Panc1 (cell line): ENCODE measurements at regions not wholly inside any gene's neighbourhood (a gene's known extent, or its start where the extent isn't known, plus 50 kb on each side); places are given as distances from the start of the nearest gene placed in this dataset.

Source experiments
- ATAC-seq: fragments of 200-7000 bp; cut with Tn5 transposase; 2 replicates; pipeline ENCODE4 v1.9.1; 2020; ENCODE audit warnings: mild to moderate bottlenecking, moderate library complexity
- BruUV-seq: library from RNA; stranded (reverse); fragments of 400-500 nt; replicated peaks from 2 replicates; lab custom pipeline; 2021; lab: Mats Ljungman, UMichigan
- CTCF ChIA-PET: fragments of 300-600 bp; sonication (Branson Sonifier 250); formaldehyde crosslinking; loops from one replicate; lab custom pipeline; 2022; ENCODE audit warnings: antibody characterized with exemption; lab: Charles Lee
- POLR2A ChIA-PET: fragments of 300-600 bp; sonication (Branson Sonifier 250); formaldehyde crosslinking; loops from one replicate; lab custom pipeline; 2022; ENCODE audit warnings: antibody characterized with exemption; lab: Charles Lee
- DNase-seq: peaks from one replicate; pipeline ENCODE4 v3.0.0-alpha.2; 2010; ENCODE audit warnings: low read depth, low spot score
- H3K27ac ChIP-seq: 2 replicates; pipeline ENCODE4 v1.5.1; 2011; ENCODE audit warnings: mild to moderate bottlenecking, low read length, inconsistent platforms
- H3K27me3 ChIP-seq: fragments of 200-500 bp; sonication (Bioruptor generic); 2 replicates; pipeline ENCODE4 v1.6.0; 2014; ENCODE audit warnings: low read length, inconsistent platforms; ENCODE audit not compliant: control insufficient read depth, insufficient read depth
- H3K36me3 ChIP-seq: fragments of 200-500 bp; sonication (Bioruptor generic); 2 replicates; pipeline ENCODE4 v1.5.1; 2014; ENCODE audit warnings: inconsistent platforms, mild to moderate bottlenecking, low read length, moderate library complexity; ENCODE audit not compliant: control insufficient read depth, insufficient read depth
- H3K4me1 ChIP-seq: 2 replicates; pipeline ENCODE4 v1.5.1; 2011; ENCODE audit warnings: inconsistent platforms, mild to moderate bottlenecking, low read length, moderate library complexity; ENCODE audit not compliant: control insufficient read depth, insufficient read depth
- H3K4me3 ChIP-seq, 2 experiments: 2 replicates each; pipeline ENCODE4 v1.5.1; 2011 to 2012; ENCODE audit warnings: low read depth in 2 of 2, low read length in 2 of 2, mild to moderate bottlenecking in 2 of 2, inconsistent platforms in 1 of 2, moderate library complexity in 1 of 2
- H3K9me3 ChIP-seq: fragments of 200-500 bp; sonication (Bioruptor generic); 2 replicates; pipeline ENCODE4 v1.5.1; 2014; ENCODE audit warnings: low read depth, mild to moderate bottlenecking, inconsistent platforms, low read length, moderate library complexity; ENCODE audit not compliant: control insufficient read depth, insufficient read depth
- POLR2AphosphoS5 ChIP-seq: IDR thresholded peaks from 2 replicates; pipeline ENCODE4 v1.6.1; 2012; ENCODE audit warnings: mild to moderate bottlenecking, low read depth, low read length, moderate library complexity
- REST ChIP-seq, 2 experiments: IDR thresholded peaks; 2 replicates each; pipeline ENCODE4 v1.6.1; 2011 to 2012; ENCODE audit warnings: low read depth in 2 of 2, control low read depth in 1 of 2, low read length in 1 of 2, mild to moderate bottlenecking in 1 of 2, moderate library complexity in 1 of 2; ENCODE audit not compliant: insufficient read depth in 1 of 2
- SIN3A ChIP-seq: IDR thresholded peaks from 2 replicates; pipeline ENCODE4 v1.6.1; 2012; ENCODE audit warnings: low read depth, mild to moderate bottlenecking, low read length, moderate library complexity, borderline replicate concordance; ENCODE audit not compliant: insufficient read depth
- TCF7L2 ChIP-seq: IDR thresholded peaks from 2 replicates; pipeline ENCODE4 v1.6.1; 2011; ENCODE audit warnings: mild to moderate bottlenecking, low read depth, low read length, inconsistent platforms
- in situ Hi-C: cut with HindIII; loops from 2 replicates; pipeline ENCODE4 v1.10.0; 2016; ENCODE audit warnings: low sequenced_read_pairs, low pct_unique_long_range_greater_than_20kb
- intact Hi-C: fragments of 100-400 bp; cut with micrococcal nuclease; formaldehyde crosslinking; loops from one replicate; pipeline ENCODE4 v1.10.0; 2022; ENCODE audit not compliant: unreplicated experiment
- TF ChIP-seq, protein P1 (sequence below): fragments of 450-650 bp; IDR thresholded peaks from 2 replicates; pipeline ENCODE4 v1.5.1; 2017; ENCODE audit warnings: mild to moderate bottlenecking

- Histone ChIP-seq H3K36me3 (no peaks in the 10 kb centered on the region), H3K4me3 (no peak overlapping the region), H3K27ac (no peak overlapping the region), H3K9me3 (no peaks in the 10 kb centered on the region), H3K4me1 (no peaks in the 10 kb centered on the region), H3K27me3 (no peaks in the 10 kb centered on the region)
- ChIA-PET POLR2A (no interaction called here), CTCF (no interaction called here)
- no TSS peak for BruUV-seq
- intact Hi-C loops (no loop called here), in situ Hi-C loops (no loop called here)
- TF ChIP-seq, protein P1, sequence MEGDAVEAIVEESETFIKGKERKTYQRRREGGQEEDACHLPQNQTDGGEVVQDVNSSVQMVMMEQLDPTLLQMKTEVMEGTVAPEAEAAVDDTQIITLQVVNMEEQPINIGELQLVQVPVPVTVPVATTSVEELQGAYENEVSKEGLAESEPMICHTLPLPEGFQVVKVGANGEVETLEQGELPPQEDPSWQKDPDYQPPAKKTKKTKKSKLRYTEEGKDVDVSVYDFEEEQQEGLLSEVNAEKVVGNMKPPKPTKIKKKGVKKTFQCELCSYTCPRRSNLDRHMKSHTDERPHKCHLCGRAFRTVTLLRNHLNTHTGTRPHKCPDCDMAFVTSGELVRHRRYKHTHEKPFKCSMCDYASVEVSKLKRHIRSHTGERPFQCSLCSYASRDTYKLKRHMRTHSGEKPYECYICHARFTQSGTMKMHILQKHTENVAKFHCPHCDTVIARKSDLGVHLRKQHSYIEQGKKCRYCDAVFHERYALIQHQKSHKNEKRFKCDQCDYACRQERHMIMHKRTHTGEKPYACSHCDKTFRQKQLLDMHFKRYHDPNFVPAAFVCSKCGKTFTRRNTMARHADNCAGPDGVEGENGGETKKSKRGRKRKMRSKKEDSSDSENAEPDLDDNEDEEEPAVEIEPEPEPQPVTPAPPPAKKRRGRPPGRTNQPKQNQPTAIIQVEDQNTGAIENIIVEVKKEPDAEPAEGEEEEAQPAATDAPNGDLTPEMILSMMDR: no peak
- no peak for TF ChIP-seq POLR2AphosphoS5
- no peak for TF ChIP-seq TCF7L2
- no peak for TF ChIP-seq SIN3A
- no peak for TF ChIP-seq REST (IDR thresholded peaks at IDR 0.05; ENCODE audit: insufficient read depth in 1 of 2, low read depth in 2 of 2, low read length in 1 of 2)
- DNase-seq (no peak), ATAC-seq (no peak)
Measured at GRCh38 chr9:108793573-108793972, 62.2 kb downstream of the ACTL7B start.

GRCh38 chr9:108789742-108790141 is 66.0 kb downstream of the ACTL7B start:
- TF ChIP-seq, protein P1: no peak
- no peak for TF ChIP-seq POLR2AphosphoS5
- no peak for TF ChIP-seq TCF7L2
- TF ChIP-seq SIN3A: no peak
- no peak for TF ChIP-seq REST (IDR thresholded peaks at IDR 0.05; ENCODE audit: insufficient read depth in 1 of 2, low read depth in 2 of 2, low read length in 1 of 2)
- ChIA-PET CTCF (no interaction called here), POLR2A (no interaction called here)
- H3K27ac ChIP-seq: no peak overlapping the region
- no peaks in the 10 kb centered on the region for H3K36me3 ChIP-seq
- no peaks in the 10 kb centered on the region for H3K27me3 ChIP-seq
- no TSS peak for BruUV-seq
- DNase-seq (no peak), ATAC-seq (no peak)
- in situ Hi-C loops (no loop called here), intact Hi-C loops (no loop called here)
- no peaks in the 10 kb centered on the region for H3K4me1 ChIP-seq
- H3K4me3 ChIP-seq: no peak overlapping the region
- no peaks in the 10 kb centered on the region for H3K9me3 ChIP-seq
